Bronchial epithelial cell (primary cell): ENCODE measurements at regions not wholly inside any gene's neighbourhood (a gene's known extent, or its start where the extent isn't known, plus 50 kb on each side); places are given as distances from the start of the nearest gene placed in this dataset.

ENCODE experiments used
- DNase-seq: peaks from one replicate; pipeline ENCODE4 v3.0.0-alpha.2; 2010; ENCODE audit warnings: low read depth
- FAIRE-seq: peaks from 2 replicates; lab custom pipeline; 2011; peaks lifted over from hg19 to GRCh38; lab: Jason Lieb, UNC
- H3K27me3 ChIP-seq: 2 replicates; pipeline ENCODE4 v1.5.1; 2011; ENCODE audit warnings: low read length; ENCODE audit not compliant: control insufficient read depth, insufficient read depth
- H3K36me3 ChIP-seq: 2 replicates; pipeline ENCODE4 v1.5.1; 2011; ENCODE audit warnings: low read length; ENCODE audit not compliant: control insufficient read depth, insufficient read depth
- H3K4me3 ChIP-seq: 2 replicates; pipeline ENCODE4 v1.5.1; 2011; ENCODE audit warnings: mild to moderate bottlenecking, low read depth, low read length, control low read depth
- TF ChIP-seq, protein P1 (sequence below): IDR thresholded peaks from 2 replicates; pipeline ENCODE4 v1.5.1; 2011; ENCODE audit warnings: mild to moderate bottlenecking, moderate library complexity, low read length, control low read depth, inconsistent platforms; ENCODE audit not compliant: insufficient read depth, severe bottlenecking

DNA sequence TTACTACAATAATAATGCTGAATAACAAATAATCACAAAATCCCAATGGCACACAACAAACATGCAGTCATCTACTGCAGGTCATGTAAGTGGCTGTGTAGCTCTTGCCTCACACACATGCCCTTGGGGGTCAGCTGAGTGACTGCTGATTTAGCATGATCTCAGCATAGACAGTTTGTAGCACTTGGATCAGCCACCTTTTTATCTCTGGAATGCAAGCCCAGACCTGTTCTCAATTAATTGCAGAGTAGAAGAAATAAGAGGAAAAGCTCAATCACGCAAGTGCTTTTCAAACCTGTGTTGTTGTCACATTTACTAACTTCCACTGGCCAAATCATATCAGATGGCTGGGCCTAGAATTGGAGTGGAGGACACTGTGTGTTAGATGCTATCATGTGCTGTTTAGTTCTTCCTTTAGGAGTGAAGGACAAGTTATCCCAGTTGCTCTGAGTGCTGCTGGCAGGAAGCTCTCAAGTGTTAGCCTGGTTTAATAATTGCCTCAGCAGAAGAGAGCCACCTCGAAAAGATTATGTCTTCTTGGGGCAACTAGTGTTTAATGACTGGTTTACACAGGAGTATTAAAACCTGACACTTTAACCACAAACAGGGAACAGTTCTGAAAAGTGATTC is 128.3 kb upstream of the EPHA5 start:
- DNase-seq (peak; percentile 85), FAIRE-seq (no peak)
- Histone ChIP-seq H3K36me3 (no peaks in the 10 kb centered on the region), H3K27me3 (no peaks in the 10 kb centered on the region), H3K4me3 (no peak overlapping the region)
- TF ChIP-seq, protein P1, sequence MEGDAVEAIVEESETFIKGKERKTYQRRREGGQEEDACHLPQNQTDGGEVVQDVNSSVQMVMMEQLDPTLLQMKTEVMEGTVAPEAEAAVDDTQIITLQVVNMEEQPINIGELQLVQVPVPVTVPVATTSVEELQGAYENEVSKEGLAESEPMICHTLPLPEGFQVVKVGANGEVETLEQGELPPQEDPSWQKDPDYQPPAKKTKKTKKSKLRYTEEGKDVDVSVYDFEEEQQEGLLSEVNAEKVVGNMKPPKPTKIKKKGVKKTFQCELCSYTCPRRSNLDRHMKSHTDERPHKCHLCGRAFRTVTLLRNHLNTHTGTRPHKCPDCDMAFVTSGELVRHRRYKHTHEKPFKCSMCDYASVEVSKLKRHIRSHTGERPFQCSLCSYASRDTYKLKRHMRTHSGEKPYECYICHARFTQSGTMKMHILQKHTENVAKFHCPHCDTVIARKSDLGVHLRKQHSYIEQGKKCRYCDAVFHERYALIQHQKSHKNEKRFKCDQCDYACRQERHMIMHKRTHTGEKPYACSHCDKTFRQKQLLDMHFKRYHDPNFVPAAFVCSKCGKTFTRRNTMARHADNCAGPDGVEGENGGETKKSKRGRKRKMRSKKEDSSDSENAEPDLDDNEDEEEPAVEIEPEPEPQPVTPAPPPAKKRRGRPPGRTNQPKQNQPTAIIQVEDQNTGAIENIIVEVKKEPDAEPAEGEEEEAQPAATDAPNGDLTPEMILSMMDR: no peak

- peak; percentile 2 for DNase-seq
- H3K36me3 ChIP-seq: no peaks in the 10 kb centered on the region
- H3K27me3 ChIP-seq: no peaks in the 10 kb centered on the region
- no peak for FAIRE-seq
- TF ChIP-seq, protein P1: no peak
- H3K4me3 ChIP-seq: no peak overlapping the region
Observed at GRCh38 chr4:65791812-65792308, 121.6 kb upstream of the EPHA5 start.

DNA sequence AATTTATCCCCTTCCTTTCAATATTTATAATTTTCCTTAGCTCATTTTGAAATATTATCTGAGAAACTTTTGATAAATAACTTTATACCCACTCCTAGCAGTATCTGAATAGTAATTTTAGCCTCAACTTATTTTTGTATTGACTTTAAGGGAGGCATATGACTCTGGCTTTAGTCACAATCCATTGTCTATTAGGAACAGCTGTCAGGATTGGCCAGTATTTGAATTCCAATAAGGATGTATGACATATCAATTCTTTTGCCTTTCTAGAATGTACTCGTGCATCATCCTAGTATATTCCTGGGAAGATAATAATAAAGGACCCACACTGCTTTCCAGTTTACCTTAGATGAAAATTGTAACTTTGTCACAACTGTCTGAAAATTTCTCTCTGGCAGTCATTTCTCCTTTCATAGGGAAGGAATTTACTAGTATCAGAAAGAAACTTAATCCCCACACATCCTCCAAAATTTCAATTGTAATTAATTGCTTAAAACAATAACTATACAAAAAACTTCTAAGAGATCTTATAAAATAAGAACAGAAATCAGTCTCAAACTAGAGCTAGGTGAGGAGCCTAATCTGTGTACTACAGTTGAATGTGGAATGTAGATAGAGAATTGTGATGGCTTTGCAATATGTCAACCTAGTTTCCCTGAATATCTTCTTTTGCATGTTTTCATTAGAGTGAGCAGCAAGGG is 121.0 kb upstream of the EPHA5 start:
- no peak overlapping the region for H3K4me3 ChIP-seq
- no peaks in the 10 kb centered on the region for H3K27me3 ChIP-seq
- no peaks in the 10 kb centered on the region for H3K36me3 ChIP-seq
- FAIRE-seq (no peak), DNase-seq (peak; percentile 15)
- TF ChIP-seq, protein P1: no peak

- TF ChIP-seq, protein P1: no peak
- DNase-seq (no peak), FAIRE-seq (no peak)
- Histone ChIP-seq H3K4me3 (no peak overlapping the region), H3K27me3 (no peaks in the 10 kb centered on the region), H3K36me3 (no peaks in the 10 kb centered on the region)
Observed at GRCh38 chr4:65789805-65790204, 119.5 kb upstream of the EPHA5 start.

GRCh38 chr4:65789341-65789740 is 119.1 kb upstream of the EPHA5 start:
- Histone ChIP-seq H3K36me3 (no peaks in the 10 kb centered on the region), H3K27me3 (no peaks in the 10 kb centered on the region), H3K4me3 (no peak overlapping the region)
- no peak for DNase-seq
- TF ChIP-seq, protein P1: no peak
- FAIRE-seq: no peak
